ENCODE measurements at regions not wholly inside any gene's neighbourhood (a gene's known extent, or its start where the extent isn't known, plus 50 kb on each side); places are given as distances from the start of the nearest gene placed in this dataset.

DNA sequence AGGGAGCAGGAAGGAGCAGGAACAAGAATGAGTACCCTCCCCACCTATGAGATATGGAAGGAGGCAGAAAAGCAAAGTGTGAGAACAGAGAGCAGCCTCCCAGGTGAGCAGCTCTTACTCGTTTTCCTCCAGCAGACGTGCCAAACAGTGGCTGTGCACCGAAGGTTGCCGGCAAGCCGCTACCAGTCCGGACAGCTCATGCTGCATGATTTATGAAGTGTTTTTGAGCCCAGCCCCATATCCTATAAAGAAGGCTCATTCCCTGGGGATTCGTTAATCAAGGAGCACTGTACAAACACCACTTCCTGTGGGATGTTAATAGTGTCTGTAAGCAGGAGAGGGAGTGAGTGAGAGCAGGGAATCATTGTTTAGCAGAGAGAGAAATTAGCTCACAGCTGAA, 118.3 kb upstream of the FOXB1 start:
- Histone ChIP-seq H3K4me3 (ENCODE audit: control extremely low read depth in 1 of 5, extremely low read depth in 1 of 5, insufficient read depth in 1 of 5, low read depth in 2 of 5, low read length in 4 of 5) (no peak overlapping the region), H3K27me3 (replicated peaks in 1 of 4; ENCODE audit: control extremely low read depth in 1 of 4, control insufficient read depth in 3 of 4, insufficient read depth in 4 of 4, low read length in 3 of 4) (peaks cover 0 to 12% (median 4%) of the 10 kb centered on the region in 4 experiments), H3K79me2 (ENCODE audit: control insufficient read depth, insufficient read depth, low read length) (no peaks in the 10 kb centered on the region), H3K27ac (ENCODE audit: low read length in 2 of 2) (no peak overlapping the region), H3K4me2 (replicated peaks; ENCODE audit: low read depth, low read length, poor library complexity, severe bottlenecking) (no peak overlapping the region), H3K4me1 (ENCODE audit: control insufficient read depth in 2 of 2, insufficient read depth in 2 of 2, low read length in 2 of 2) (no peaks in the 10 kb centered on the region), H3K36me3 (replicated peaks in 1 of 2; ENCODE audit: control extremely low read depth in 1 of 2, control insufficient read depth in 1 of 2, extremely low read depth in 1 of 2, insufficient read depth in 2 of 2, low read length in 1 of 2) (no peaks in the 10 kb centered on the region), H3K9ac (ENCODE audit: low read length) (no peak overlapping the region), H3K9me3 (ENCODE audit: control extremely low read depth in 1 of 3, control insufficient read depth in 2 of 3, insufficient read depth in 1 of 3, low read length in 2 of 3) (no peaks in the 10 kb centered on the region), H2AFZ (ENCODE audit: insufficient read depth, low read depth, low read length, poor library complexity, severe bottlenecking) (no peak overlapping the region), H4K20me1 (ENCODE audit: control insufficient read depth, insufficient read depth, low read length, poor library complexity, severe bottlenecking) (no peaks in the 10 kb centered on the region)
- TF ChIP-seq, protein P1, sequence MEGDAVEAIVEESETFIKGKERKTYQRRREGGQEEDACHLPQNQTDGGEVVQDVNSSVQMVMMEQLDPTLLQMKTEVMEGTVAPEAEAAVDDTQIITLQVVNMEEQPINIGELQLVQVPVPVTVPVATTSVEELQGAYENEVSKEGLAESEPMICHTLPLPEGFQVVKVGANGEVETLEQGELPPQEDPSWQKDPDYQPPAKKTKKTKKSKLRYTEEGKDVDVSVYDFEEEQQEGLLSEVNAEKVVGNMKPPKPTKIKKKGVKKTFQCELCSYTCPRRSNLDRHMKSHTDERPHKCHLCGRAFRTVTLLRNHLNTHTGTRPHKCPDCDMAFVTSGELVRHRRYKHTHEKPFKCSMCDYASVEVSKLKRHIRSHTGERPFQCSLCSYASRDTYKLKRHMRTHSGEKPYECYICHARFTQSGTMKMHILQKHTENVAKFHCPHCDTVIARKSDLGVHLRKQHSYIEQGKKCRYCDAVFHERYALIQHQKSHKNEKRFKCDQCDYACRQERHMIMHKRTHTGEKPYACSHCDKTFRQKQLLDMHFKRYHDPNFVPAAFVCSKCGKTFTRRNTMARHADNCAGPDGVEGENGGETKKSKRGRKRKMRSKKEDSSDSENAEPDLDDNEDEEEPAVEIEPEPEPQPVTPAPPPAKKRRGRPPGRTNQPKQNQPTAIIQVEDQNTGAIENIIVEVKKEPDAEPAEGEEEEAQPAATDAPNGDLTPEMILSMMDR (IDR thresholded peaks at IDR 0.05), result no peak
- TF ChIP-seq EZH2 (IDR thresholded peaks at IDR 0.05; ENCODE audit: borderline replicate concordance, insufficient read depth, low read depth, low read length, poor library complexity, severe bottlenecking), result no peak
- DNase-seq (no peak), ATAC-seq (ENCODE audit: low read depth) (no peak)
- WGBS (ENCODE audit: insufficient coverage), result 5% methylated on average over 4 of the region's 7 CpGs
- Mint-ChIP-seq H3K4me3 (no peak overlapping the region), H3K4me1 (no peaks in the 10 kb centered on the region), H3K9me3 (ENCODE audit: insufficient read depth) (no peaks in the 10 kb centered on the region), H3K27ac (no peak overlapping the region), H3K27me3 (peaks cover 33% of the 10 kb centered on the region)
- intact Hi-C loops (cut with micrococcal nuclease), result no loop called here
- POLR2A ChIA-PET, result no interaction called here
- CTCF ChIA-PET, result no interaction called here

DNA sequence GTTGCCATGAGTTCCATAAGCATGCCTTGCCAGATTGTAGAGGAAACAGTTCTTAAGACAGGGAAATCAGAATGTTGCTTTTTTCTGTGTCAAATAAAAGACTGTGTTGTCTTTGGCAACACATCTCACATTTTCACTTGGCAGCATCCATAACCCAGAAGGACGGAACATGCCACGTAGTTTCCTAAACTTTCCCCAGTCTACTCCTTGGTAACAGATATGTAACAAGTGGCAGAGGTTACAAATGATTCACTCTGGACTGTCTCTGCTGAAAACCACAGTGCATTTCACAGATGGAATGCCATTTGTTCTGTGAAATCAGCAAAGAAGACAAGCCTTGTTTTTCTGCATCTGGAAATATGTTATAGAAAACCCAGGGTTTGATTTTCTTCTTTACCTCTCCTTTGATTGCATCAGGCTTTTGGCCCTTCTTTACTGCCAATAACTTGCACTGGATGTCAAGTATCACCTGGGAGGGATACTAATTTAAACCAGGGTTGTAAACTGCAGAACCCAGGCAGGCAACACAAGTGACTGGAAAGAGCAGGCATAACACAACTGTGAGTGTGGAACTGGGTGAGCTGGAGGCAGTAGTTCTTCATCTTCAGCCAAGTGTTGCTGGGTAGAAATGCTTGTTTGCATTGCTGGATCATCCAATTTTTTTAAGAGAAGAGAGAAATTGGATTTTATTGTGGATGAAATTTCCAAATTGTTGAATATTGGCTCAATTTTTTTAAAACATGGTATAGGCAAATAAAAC, 124.4 kb upstream of the FOXB1 start:
- Histone ChIP-seq H3K9ac (ENCODE audit: low read length) (no peak overlapping the region), H3K27me3 (replicated peaks in 1 of 4; ENCODE audit: control extremely low read depth in 1 of 4, control insufficient read depth in 3 of 4, insufficient read depth in 4 of 4, low read length in 3 of 4) (peaks cover 0 to 7% (median 4%) of the 10 kb centered on the region in 4 experiments), H3K27ac (ENCODE audit: low read length in 2 of 2) (no peak overlapping the region), H3K36me3 (replicated peaks in 1 of 2; ENCODE audit: control extremely low read depth in 1 of 2, control insufficient read depth in 1 of 2, extremely low read depth in 1 of 2, insufficient read depth in 2 of 2, low read length in 1 of 2) (no peaks in the 10 kb centered on the region), H4K20me1 (ENCODE audit: control insufficient read depth, insufficient read depth, low read length, poor library complexity, severe bottlenecking) (no peaks in the 10 kb centered on the region), H3K4me1 (ENCODE audit: control insufficient read depth in 2 of 2, insufficient read depth in 2 of 2, low read length in 2 of 2) (no peaks in the 10 kb centered on the region), H2AFZ (ENCODE audit: insufficient read depth, low read depth, low read length, poor library complexity, severe bottlenecking) (no peak overlapping the region), H3K9me3 (ENCODE audit: control extremely low read depth in 1 of 3, control insufficient read depth in 2 of 3, insufficient read depth in 1 of 3, low read length in 2 of 3) (no peaks in the 10 kb centered on the region), H3K79me2 (ENCODE audit: control insufficient read depth, insufficient read depth, low read length) (no peaks in the 10 kb centered on the region), H3K4me3 (ENCODE audit: control extremely low read depth in 1 of 5, extremely low read depth in 1 of 5, insufficient read depth in 1 of 5, low read depth in 2 of 5, low read length in 4 of 5) (no peak overlapping the region), H3K4me2 (replicated peaks; ENCODE audit: low read depth, low read length, poor library complexity, severe bottlenecking) (no peak overlapping the region)
- no peak for ATAC-seq (ENCODE audit: low read depth)
- DNase-seq, result no peak
- Mint-ChIP-seq H3K27ac (no peak overlapping the region), H3K9me3 (ENCODE audit: insufficient read depth) (no peaks in the 10 kb centered on the region), H3K4me1 (no peaks in the 10 kb centered on the region), H3K4me3 (no peak overlapping the region), H3K27me3 (peaks cover 41% of the 10 kb centered on the region)
- intact Hi-C loops (cut with micrococcal nuclease), result no loop called here
- no peak for TF ChIP-seq EZH2 (IDR thresholded peaks at IDR 0.05; ENCODE audit: borderline replicate concordance, insufficient read depth, low read depth, low read length, poor library complexity, severe bottlenecking)
- TF ChIP-seq, protein P1 (IDR thresholded peaks at IDR 0.05), result no peak
- POLR2A ChIA-PET, result no interaction called here
- CTCF ChIA-PET, result no interaction called here
- no CpG with 5 or more reads among the region's 2 CpGs for WGBS (ENCODE audit: insufficient coverage)
